ENCODE measurements at regions not wholly inside any gene's neighbourhood (a gene's known extent, or its start where the extent isn't known, plus 50 kb on each side); places are given as distances from the start of the nearest gene placed in this dataset.

DNA sequence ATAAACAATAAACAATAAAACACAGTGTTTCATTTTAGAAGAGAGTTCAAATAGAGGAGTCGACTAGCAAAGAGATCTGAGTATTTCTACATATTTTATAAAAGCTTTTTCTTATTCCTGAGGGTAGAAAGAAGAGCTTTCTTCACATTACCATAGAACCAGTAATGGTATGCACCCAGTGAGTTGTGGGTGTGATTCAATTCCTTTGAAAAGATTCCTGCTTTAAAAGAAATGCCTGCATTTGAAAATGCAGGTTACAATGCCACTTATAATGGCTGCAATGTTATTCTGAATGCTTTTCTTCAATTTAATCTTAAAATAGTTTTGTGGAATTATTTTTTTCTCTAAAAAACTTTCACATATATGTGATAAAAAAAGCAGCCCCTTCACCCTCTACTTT lies 178.1 kb downstream of the CDC14C start:
- Mint-ChIP-seq H3K27ac (peak overlapping the region; percentile 95), H3K4me3 (peak overlapping the region; percentile 51), H3K36me3 (peaks cover 44% of the 10 kb centered on the region), H3K9me3 (peaks cover 32% of the 10 kb centered on the region), H3K4me1 (peaks cover 42% of the 10 kb centered on the region), H3K27me3 (ENCODE audit: low read depth) (no peaks in the 10 kb centered on the region)
- TF ChIP-seq ZNF232 (CRISPR knock-in tag; IDR thresholded peaks at IDR 0.05) (no peak), HMGA2 (CRISPR knock-in tag; IDR thresholded peaks at IDR 0.05) (no peak), ZNF512 (CRISPR knock-in tag; IDR thresholded peaks at IDR 0.05; ENCODE audit: borderline replicate concordance) (no peak), SOX15 (CRISPR knock-in tag; IDR thresholded peaks at IDR 0.05) (no peak), GRHL2 (CRISPR knock-in tag; IDR thresholded peaks at IDR 0.05; ENCODE audit: insufficient replicate concordance, severe bottlenecking) (no peak), JAZF1 (CRISPR knock-in tag; IDR thresholded peaks at IDR 0.05) (no peak), OVOL2 (CRISPR knock-in tag; IDR thresholded peaks at IDR 0.05; ENCODE audit: borderline replicate concordance) (no peak), NR2C2 (CRISPR knock-in tag; IDR thresholded peaks at IDR 0.05) (no peak), RELA (CRISPR knock-in tag; IDR thresholded peaks at IDR 0.05; ENCODE audit: borderline replicate concordance) (no peak), ARID4B (CRISPR knock-in tag; IDR thresholded peaks at IDR 0.05; ENCODE audit: borderline replicate concordance) (no peak), CREB1 (CRISPR knock-in tag; IDR thresholded peaks at IDR 0.05) (no peak), TP53 (CRISPR knock-in tag; IDR thresholded peaks at IDR 0.05) (no peak), CTCF (IDR thresholded peaks at IDR 0.05) (no peak), PREB (CRISPR knock-in tag; IDR thresholded peaks at IDR 0.05; ENCODE audit: borderline replicate concordance) (no peak), ZNF416 (CRISPR knock-in tag; IDR thresholded peaks at IDR 0.05) (no peak)
- TF ChIP-seq, protein P1, sequence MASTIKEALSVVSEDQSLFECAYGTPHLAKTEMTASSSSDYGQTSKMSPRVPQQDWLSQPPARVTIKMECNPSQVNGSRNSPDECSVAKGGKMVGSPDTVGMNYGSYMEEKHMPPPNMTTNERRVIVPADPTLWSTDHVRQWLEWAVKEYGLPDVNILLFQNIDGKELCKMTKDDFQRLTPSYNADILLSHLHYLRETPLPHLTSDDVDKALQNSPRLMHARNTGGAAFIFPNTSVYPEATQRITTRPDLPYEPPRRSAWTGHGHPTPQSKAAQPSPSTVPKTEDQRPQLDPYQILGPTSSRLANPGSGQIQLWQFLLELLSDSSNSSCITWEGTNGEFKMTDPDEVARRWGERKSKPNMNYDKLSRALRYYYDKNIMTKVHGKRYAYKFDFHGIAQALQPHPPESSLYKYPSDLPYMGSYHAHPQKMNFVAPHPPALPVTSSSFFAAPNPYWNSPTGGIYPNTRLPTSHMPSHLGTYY (CRISPR knock-in tag; IDR thresholded peaks at IDR 0.05) = no peak
- TF ChIP-seq, protein P2, sequence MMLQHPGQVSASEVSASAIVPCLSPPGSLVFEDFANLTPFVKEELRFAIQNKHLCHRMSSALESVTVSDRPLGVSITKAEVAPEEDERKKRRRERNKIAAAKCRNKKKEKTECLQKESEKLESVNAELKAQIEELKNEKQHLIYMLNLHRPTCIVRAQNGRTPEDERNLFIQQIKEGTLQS (CRISPR knock-in tag; conservative IDR thresholded peaks at IDR 0.05) = no peak
- CTCF ChIA-PET = interaction anchor here (0.9 to 1.6 kb wide), 2 partner anchors 64 to 101 kb away, joined by 3 to 9 read pairs; no protein-coding TSS in a partner anchor
- peak; percentile 56 for ATAC-seq
- no peak for DNase-seq (ENCODE audit: low spot score)
- POLR2A ChIA-PET = interaction anchor here (0.7 kb wide), 1 partner anchor 293 kb away, joined by 3 read pairs; no protein-coding TSS in a partner anchor
